Ishikawa (cell line): ENCODE measurements at regions not wholly inside any gene's neighbourhood (a gene's known extent, or its start where the extent isn't known, plus 50 kb on each side); places are given as distances from the start of the nearest gene placed in this dataset.

ENCODE experiments used
- FOXM1 ChIP-seq: IDR thresholded peaks from 2 replicates; pipeline ENCODE4 v1.6.1; 2012; ENCODE audit warnings: low read depth, borderline replicate concordance
- NFIC ChIP-seq: IDR thresholded peaks from 2 replicates; pipeline ENCODE4 v1.6.1; 2012
- RAD21 ChIP-seq: IDR thresholded peaks from 2 replicates; pipeline ENCODE4 v1.6.1; 2012; ENCODE audit warnings: low read depth
- TEAD4 ChIP-seq: IDR thresholded peaks from 2 replicates; pipeline ENCODE4 v1.6.1; 2012

GRCh38 chr11:96448225-96448624, 58.4 kb downstream of the JRKL start:
- TF ChIP-seq TEAD4 (no peak), RAD21 (no peak), NFIC (no peak), FOXM1 (no peak)
